T-helper 17 cell (primary cell): ENCODE measurements at regions not wholly inside any gene's neighbourhood (a gene's known extent, or its start where the extent isn't known, plus 50 kb on each side); places are given as distances from the start of the nearest gene placed in this dataset.

ENCODE experiments used
- ATAC-seq: fragments of 150-1000 bp; cut with Tn5 transposase; 2 replicates; pipeline ENCODE4 v1.10.0; 2021; ENCODE audit warnings: mild to moderate bottlenecking, moderate library complexity
- DNase-seq, 3 donors: peaks; one replicate each; pipeline versions ENCODE4 v3.0.0 to v3.0.0-alpha.2; 2020 to 2021
- H3K9me3 ChIP-seq: one replicate; pipeline ENCODE4 v1.7.0; 2013; ENCODE audit warnings: low read length, mild to moderate bottlenecking; ENCODE audit not compliant: control insufficient read depth, poor library complexity, severe bottlenecking
- H3K27ac Mint-ChIP-seq: one replicate; pipeline ENCODE4 v1.8.0; 2022; ENCODE audit warnings: mild to moderate bottlenecking, moderate library complexity, mixed read lengths
- H3K27me3 Mint-ChIP-seq: one replicate; pipeline ENCODE4 v1.8.0; 2022; ENCODE audit warnings: mixed read lengths
- H3K36me3 Mint-ChIP-seq: one replicate; pipeline ENCODE4 v1.8.0; 2022; ENCODE audit warnings: low read depth, mixed read lengths
- H3K4me1 Mint-ChIP-seq: one replicate; pipeline ENCODE4 v1.8.0; 2022; ENCODE audit warnings: mild to moderate bottlenecking, mixed read lengths
- H3K4me3 Mint-ChIP-seq: one replicate; pipeline ENCODE4 v1.8.0; 2022; ENCODE audit warnings: mild to moderate bottlenecking, moderate library complexity, mixed read lengths

GRCh38 chr5:4271193-4271592 is 675.6 kb downstream of the IRX1 start:
- no peaks in the 10 kb centered on the region for H3K27me3 Mint-ChIP-seq
- no peaks in the 10 kb centered on the region for H3K36me3 Mint-ChIP-seq
- H3K4me1 Mint-ChIP-seq, result no peaks in the 10 kb centered on the region
- H3K4me3 Mint-ChIP-seq, result no peak overlapping the region
- no peak overlapping the region for H3K27ac Mint-ChIP-seq
- ATAC-seq (no peak), DNase-seq (no peak)
- no peaks in the 10 kb centered on the region for H3K9me3 ChIP-seq

- DNase-seq (no peak), ATAC-seq (no peak)
- Mint-ChIP-seq H3K4me3 (no peak overlapping the region), H3K4me1 (no peaks in the 10 kb centered on the region), H3K36me3 (no peaks in the 10 kb centered on the region), H3K27me3 (no peaks in the 10 kb centered on the region), H3K27ac (no peak overlapping the region)
- no peaks in the 10 kb centered on the region for H3K9me3 ChIP-seq
These were observed 679.6 kb downstream of the IRX1 start for GRCh38 chr5:4275232-4275631.

GRCh38 chr5:4294878-4295277 is 699.2 kb downstream of the IRX1 start:
- Mint-ChIP-seq H3K36me3 (no peaks in the 10 kb centered on the region), H3K27me3 (no peaks in the 10 kb centered on the region), H3K27ac (no peak overlapping the region), H3K4me1 (no peaks in the 10 kb centered on the region), H3K4me3 (no peak overlapping the region)
- DNase-seq (no peak), ATAC-seq (no peak)
- H3K9me3 ChIP-seq, result no peaks in the 10 kb centered on the region

DNA sequence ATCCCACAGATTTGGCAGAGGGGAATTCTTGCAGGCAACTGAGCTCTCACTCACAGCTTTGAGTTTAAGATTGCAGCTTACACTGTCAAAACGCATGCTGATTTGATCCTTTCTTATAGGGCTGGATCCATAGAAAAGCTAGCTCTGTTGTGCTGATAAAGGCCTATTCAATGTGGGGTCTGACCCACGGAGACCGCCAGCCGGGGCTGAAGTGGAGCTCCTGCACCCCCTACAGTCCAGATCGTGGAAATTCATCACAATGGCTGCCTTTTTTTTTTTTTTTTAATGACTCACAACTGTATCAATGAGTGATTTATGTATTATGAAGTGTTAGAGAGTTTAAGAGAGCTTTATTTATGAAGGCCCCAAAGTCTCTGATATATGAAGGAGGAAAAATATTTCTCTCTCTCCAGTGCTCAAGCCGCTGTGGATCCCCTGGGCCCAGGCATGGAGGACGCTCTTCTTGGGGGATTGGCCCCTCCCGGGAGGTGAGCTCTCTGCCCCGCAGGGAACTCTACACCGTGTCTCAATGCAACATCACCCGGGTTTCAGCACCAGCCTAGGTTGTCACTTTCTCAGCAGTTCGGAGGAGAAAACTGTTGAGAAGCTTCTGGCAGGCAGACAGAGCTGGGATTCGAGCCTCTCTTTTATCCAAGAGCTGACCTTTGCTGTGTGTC is 700.2 kb downstream of the IRX1 start:
- no peaks in the 10 kb centered on the region for H3K4me1 Mint-ChIP-seq
- ATAC-seq, result no peak

GRCh38 chr5:4306057-4306456 is 710.4 kb downstream of the IRX1 start:
- Mint-ChIP-seq H3K27me3 (no peaks in the 10 kb centered on the region), H3K27ac (no peak overlapping the region), H3K4me1 (no peaks in the 10 kb centered on the region), H3K36me3 (no peaks in the 10 kb centered on the region), H3K4me3 (no peak overlapping the region)
- DNase-seq (no peak), ATAC-seq (no peak)
- H3K9me3 ChIP-seq, result no peaks in the 10 kb centered on the region

More for the DNA sequence above, 700.2 kb downstream of the IRX1 start:
- H3K36me3 Mint-ChIP-seq, result no peaks in the 10 kb centered on the region
- no peak overlapping the region for H3K4me3 Mint-ChIP-seq
- H3K9me3 ChIP-seq, result no peaks in the 10 kb centered on the region
- no peak overlapping the region for H3K27ac Mint-ChIP-seq
- H3K27me3 Mint-ChIP-seq, result no peaks in the 10 kb centered on the region
- no peak for DNase-seq

- Mint-ChIP-seq H3K27me3 (no peaks in the 10 kb centered on the region), H3K4me1 (no peaks in the 10 kb centered on the region), H3K36me3 (no peaks in the 10 kb centered on the region), H3K27ac (no peak overlapping the region), H3K4me3 (no peak overlapping the region)
- H3K9me3 ChIP-seq, result no peaks in the 10 kb centered on the region
- no peak for ATAC-seq
- DNase-seq, result no peak
These were observed 713.4 kb downstream of the IRX1 start for GRCh38 chr5:4309026-4309425.

GRCh38 chr5:4313138-4313537 is 717.5 kb downstream of the IRX1 start:
- Mint-ChIP-seq H3K27ac (no peak overlapping the region), H3K4me1 (no peaks in the 10 kb centered on the region), H3K27me3 (no peaks in the 10 kb centered on the region), H3K4me3 (no peak overlapping the region), H3K36me3 (no peaks in the 10 kb centered on the region)
- no peaks in the 10 kb centered on the region for H3K9me3 ChIP-seq
- ATAC-seq, result no peak
- no peak for DNase-seq

GRCh38 chr5:4319478-4320128 is 724.0 kb downstream of the IRX1 start:
- Mint-ChIP-seq H3K27me3 (no peaks in the 10 kb centered on the region), H3K4me1 (no peaks in the 10 kb centered on the region), H3K4me3 (no peak overlapping the region), H3K27ac (no peak overlapping the region), H3K36me3 (no peaks in the 10 kb centered on the region)
- H3K9me3 ChIP-seq, result no peaks in the 10 kb centered on the region
- ATAC-seq, result no peak
- DNase-seq, result no peak

- Mint-ChIP-seq H3K36me3 (no peaks in the 10 kb centered on the region), H3K4me3 (no peak overlapping the region)
These were observed 734.7 kb downstream of the IRX1 start for GRCh38 chr5:4330327-4330726.

DNA sequence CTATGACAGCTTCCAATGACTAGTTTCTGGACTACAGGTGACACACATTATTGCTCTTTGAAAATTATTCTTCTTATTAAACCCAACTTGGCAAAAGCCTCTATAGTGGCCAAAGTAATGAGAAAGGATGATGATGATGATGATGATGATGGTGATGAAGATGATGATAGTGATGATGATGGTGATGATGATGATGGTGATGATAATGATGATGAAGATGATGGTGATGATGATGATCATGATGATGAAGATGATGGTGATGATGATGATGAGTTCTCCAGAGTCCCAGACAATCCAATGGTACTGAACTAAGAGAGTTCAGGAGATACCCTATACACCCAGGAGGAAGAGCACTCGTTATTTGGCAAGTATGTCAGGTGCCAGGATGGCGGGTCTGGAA is 739.4 kb downstream of the IRX1 start:
- H3K4me3 Mint-ChIP-seq, result no peak overlapping the region
- no peaks in the 10 kb centered on the region for H3K27me3 Mint-ChIP-seq
- no peaks in the 10 kb centered on the region for H3K36me3 Mint-ChIP-seq
- no peaks in the 10 kb centered on the region for H3K9me3 ChIP-seq
- no peak overlapping the region for H3K27ac Mint-ChIP-seq
- ATAC-seq (no peak), DNase-seq (no peak)
- no peaks in the 10 kb centered on the region for H3K4me1 Mint-ChIP-seq

More at GRCh38 chr5:4330327-4330726, 734.7 kb downstream of the IRX1 start:
- no peaks in the 10 kb centered on the region for H3K4me1 Mint-ChIP-seq
- H3K27ac Mint-ChIP-seq, result no peak overlapping the region
- ATAC-seq (no peak), DNase-seq (no peak)
- no peaks in the 10 kb centered on the region for H3K9me3 ChIP-seq
- H3K27me3 Mint-ChIP-seq, result no peaks in the 10 kb centered on the region

- ATAC-seq, result no peak
- H3K27me3 Mint-ChIP-seq, result no peaks in the 10 kb centered on the region
- DNase-seq, result no peak
- H3K4me3 Mint-ChIP-seq, result no peak overlapping the region
- no peaks in the 10 kb centered on the region for H3K9me3 ChIP-seq
- no peaks in the 10 kb centered on the region for H3K4me1 Mint-ChIP-seq
- H3K27ac Mint-ChIP-seq, result no peak overlapping the region
- no peaks in the 10 kb centered on the region for H3K36me3 Mint-ChIP-seq
These were observed 741.9 kb downstream of the IRX1 start for GRCh38 chr5:4337519-4337918.

GRCh38 chr5:4339949-4340348 is 744.3 kb downstream of the IRX1 start:
- DNase-seq (no peak), ATAC-seq (no peak)
- no peaks in the 10 kb centered on the region for H3K9me3 ChIP-seq
- Mint-ChIP-seq H3K27me3 (no peaks in the 10 kb centered on the region), H3K27ac (no peak overlapping the region), H3K36me3 (no peaks in the 10 kb centered on the region), H3K4me3 (no peak overlapping the region), H3K4me1 (no peaks in the 10 kb centered on the region)

GRCh38 chr5:4345850-4346249 is 750.2 kb downstream of the IRX1 start:
- Mint-ChIP-seq H3K4me1 (no peaks in the 10 kb centered on the region), H3K27ac (no peak overlapping the region), H3K27me3 (no peaks in the 10 kb centered on the region), H3K4me3 (no peak overlapping the region), H3K36me3 (no peaks in the 10 kb centered on the region)
- no peak for ATAC-seq
- H3K9me3 ChIP-seq, result no peaks in the 10 kb centered on the region
- no peak for DNase-seq

- Mint-ChIP-seq H3K36me3 (no peaks in the 10 kb centered on the region), H3K4me3 (no peak overlapping the region), H3K27ac (no peak overlapping the region), H3K27me3 (no peaks in the 10 kb centered on the region), H3K4me1 (no peaks in the 10 kb centered on the region)
- no peak for DNase-seq
- no peak for ATAC-seq
- H3K9me3 ChIP-seq, result no peaks in the 10 kb centered on the region
These were observed 752.8 kb downstream of the IRX1 start for GRCh38 chr5:4348423-4348822.
